GM18870 (cell line): ENCODE measurements at regions not wholly inside any gene's neighbourhood (a gene's known extent, or its start where the extent isn't known, plus 50 kb on each side); places are given as distances from the start of the nearest gene placed in this dataset.
"Not testable (repeated sequence)": the region's sequence is repeated elsewhere in the genome, so short reads cannot be mapped to it uniquely, and the experiment has no call there.

Experiments used
- ATAC-seq: cut with Tn5 transposase; IDR thresholded peaks from one replicate; pipeline ENCODE4 v1.9.1; 2021; ENCODE audit warnings: moderate library complexity; ENCODE audit not compliant: unreplicated experiment

- no peak for ATAC-seq
Observed at GRCh38 chr22:49677495-49677889, 150.2 kb downstream of the BRD1 start.

DNA sequence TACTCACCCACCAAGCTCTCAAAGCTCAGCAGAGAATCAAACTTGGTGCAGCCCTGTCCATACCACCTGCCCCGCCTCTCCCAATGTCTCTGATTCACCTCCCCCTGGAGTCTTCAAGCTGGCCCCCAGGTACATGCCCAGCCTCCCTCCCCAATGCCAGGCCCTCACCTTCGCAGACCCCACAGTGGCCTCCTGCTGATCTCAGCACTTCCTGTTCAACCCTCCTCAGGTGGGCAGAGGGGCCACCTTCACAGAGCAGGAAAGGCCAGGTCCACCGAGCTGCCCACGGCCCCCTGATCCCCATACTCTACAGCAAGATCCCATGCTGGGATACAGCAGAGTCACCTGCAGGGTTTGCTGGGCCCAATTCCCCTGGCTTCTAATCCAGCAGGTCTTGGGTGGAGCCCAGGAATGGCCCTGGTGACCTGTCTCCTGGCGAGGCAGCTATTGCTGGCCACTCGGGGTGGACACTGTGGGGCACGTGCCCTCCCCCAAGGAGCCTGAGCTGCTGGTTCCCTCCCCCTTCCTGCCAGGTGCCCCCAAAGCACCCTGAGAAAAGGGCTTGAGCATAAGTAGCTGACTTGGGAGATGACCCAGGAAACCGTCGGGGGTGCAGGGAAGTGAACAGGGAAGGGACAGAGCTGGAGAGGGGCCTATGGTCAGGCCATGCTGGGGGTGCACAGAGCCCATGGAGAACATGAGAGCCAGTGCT lies 150.7 kb downstream of the BRD1 start:
- no peak for ATAC-seq

DNA sequence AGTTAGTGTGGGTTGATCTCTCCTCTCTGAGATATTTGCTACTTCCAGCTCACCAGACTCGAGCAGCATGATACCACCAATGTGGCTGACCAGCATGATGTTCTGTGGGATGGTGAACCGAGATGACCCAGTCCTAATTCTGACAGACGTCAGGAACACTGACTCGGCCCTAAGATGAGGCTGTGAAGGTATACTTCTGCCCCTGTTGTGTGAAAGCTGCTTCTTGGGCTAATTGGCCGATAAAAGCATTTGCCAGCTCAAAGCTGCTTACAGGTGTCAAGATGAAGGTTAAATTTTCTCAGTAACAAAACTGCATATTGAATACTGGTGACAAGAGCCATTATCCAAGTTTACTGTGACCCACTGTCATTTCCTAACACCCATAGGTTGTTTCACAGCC lies 151.4 kb downstream of the BRD1 start:
- ATAC-seq: no peak

DNA sequence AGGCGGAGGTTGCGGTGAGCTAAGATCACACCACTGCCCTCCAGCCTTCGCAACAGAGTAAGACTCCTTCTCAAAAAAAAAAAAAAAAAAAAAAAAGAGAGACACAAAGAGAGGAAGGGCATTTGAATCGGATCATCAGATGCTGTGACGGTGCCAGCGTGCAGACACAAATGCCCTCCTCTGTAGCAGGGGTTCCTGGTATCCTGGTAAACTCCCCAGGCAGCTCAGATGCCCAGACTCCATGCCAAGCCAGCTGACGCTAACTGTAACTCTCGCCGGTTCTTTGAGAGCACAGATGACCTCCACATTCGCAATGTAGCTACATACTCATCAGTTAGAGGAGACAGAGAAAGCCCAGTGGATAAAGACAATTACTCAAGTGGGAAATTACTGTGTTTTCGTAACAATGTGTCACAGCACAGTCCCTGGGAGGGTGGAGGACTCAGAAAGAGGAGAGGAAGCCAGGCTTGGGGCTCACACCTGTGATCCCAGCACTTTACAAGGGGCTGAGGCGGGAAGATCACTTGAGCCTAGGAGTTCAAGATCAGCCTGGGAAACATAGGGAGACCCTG lies 153.1 kb downstream of the BRD1 start:
- no peak for ATAC-seq

DNA sequence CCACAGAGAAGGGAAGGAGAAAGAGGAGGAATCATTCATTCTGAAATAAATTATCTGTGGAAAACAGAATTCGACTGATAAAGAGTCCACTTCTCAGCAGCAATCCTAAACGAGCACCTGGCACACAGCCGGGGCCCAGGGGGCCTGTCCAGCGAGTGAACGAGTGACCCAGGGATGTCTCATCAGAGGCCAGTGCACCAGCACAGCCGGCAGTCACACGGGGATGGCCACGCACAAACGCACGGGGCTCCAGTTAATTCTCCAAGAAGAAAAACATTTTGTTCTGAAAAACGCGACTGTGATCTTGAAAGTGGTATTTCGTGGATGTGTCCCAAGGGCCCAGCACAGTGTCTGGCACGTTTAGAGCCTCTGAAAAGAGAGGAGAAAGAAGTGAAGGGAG lies 154.6 kb downstream of the BRD1 start:
- no peak for ATAC-seq

DNA sequence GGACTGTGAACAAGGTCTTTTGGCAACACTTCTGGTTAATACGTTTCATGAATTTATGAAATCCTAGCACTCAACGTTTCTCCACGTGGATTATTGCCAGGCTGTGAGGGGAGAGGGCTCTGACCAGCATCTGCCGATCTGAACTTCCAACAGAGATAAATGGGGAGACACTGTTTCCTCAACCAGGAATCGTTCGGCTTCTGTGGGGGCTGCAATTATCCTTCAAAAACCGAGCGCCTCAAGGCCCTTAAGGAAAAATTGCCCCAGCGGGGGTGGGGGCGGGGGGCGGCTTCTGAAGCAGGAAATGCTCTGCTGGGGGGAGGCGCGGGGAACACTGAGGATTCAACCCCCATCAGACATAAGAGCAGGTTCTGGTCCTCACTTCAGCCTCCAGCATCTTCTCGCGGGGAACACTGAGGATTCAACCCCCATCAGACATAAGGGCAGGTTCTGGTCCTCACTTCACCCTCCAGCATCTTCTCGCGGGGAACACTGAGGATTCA lies 155.6 kb downstream of the BRD1 start:
- ATAC-seq: no peak

DNA sequence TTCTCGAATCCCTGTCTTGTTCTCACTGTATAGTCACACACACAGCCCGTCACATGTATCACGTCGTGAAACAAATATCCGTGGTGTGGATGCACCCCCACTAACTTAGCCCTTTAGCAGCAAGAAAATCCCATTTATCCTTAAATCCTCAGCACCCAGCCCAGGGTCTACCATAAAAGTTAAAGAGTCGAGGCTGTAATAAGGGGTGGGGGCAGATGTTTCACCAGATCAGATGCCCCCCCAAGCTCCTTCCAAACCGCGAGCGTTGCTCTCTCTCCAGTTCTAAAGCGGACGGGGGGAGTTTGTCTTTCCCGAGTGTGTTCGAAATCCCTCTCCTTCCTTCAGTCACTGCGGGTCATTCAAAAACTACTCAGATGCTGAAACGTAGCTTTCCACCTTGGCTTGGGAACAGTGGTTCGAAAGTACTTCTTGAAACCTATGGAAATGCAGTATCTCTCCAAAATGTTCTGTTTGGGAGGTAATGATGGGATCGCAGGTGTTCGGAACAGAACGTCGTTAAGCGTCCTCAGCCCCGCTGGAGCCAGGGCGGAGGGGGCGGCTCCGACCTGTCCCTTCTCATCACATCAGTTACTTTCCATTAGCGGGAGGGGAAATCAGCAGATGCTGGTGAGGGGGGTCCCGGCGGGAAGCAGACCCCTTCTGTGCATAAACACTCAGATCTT lies 156.2 kb downstream of the BRD1 start:
- ATAC-seq: no peak

DNA sequence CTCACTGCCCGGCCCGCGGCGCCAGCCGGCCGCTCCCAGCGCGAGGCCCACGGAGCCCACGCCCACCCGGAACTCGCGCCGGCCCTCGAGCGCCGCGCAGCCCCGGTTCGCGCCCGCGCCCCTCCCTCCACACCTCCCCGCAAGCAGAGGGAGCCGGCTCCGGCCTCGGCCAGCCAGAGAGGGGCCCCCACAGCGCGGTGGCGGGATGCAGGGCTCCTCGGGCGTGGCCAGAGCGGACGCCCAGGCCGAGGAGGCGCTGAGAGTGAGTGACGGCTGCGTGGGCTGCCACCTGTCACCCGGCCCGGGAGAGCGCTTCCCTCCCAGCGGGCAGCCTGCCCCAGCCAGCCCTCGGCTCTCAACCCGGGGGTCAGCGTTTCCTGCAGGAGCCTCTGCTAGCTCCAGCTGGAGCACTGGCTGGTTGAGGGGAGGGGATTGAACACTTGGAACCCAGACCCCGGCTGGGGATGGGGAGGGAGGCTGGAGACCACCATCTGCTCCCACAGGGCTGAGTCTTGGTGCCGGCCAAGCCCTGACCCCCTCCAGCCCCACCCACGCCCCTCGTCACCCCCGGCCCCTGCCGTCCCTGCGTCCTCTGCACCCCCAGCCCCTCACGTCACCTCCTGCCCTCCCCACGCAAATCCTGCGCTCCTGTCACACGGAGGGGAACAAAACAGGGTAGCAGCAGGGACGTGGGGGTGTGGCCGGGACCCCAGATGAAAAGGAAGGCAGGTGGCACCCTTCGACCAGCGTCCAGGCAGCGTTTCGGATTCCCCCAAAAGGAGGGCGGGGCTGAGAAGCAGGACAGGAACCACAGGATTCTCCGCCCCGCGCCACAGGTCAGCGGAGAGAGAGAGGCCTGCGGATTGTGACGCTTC lies 157.0 kb downstream of the BRD1 start:
- ATAC-seq: no peak

DNA sequence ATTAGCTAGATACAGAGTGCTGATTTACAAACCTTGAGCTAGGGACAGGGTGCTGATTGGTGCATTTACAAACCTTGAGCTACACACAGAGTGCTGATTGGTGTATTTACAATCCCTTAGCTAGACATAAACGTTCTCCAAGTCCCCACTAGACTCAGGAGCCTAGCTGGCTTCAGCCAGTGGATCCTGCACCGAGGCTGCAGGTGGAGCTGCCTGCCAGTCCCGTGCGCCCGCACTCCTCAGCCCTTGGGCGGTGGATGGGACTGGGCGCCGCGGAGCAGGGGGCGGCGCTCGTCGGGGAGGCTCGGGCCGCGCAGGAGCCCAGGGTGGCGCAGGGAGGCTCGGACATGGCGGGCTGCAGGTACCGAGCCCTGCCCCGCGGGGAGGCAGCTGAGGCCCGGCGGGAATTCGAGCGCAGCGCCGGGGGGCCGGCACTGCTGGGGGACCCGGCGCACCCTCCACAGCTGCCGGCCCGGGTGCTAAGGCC lies 157.7 kb downstream of the BRD1 start:
- not testable (repeated sequence) for ATAC-seq

DNA sequence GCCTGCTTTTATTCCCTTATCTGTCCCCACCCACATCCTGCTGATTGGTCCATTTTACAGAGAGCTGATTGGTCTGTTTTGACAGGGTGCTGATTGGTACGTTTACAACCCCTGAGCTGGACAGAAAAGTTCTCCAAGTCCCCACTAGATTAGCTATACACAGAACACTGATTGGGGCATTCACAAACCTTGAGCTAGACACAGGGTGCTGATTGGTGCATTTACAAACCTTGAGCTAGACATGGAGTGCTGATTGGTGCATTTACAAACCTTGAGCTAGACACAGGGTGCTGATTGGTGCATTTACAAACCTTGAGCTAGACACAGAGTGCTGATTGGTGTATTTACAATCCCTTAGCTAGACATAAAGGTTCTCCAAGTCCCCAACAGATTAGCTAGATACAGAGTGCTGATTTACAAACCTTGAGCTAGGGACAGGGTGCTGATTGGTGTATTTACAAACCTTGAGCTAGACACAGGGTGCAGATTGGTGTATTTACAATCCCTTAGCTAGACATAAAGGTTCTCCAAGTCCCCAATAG lies 158.2 kb downstream of the BRD1 start:
- not testable (repeated sequence) for ATAC-seq

GRCh38 chr22:49668402-49668801 lies 159.3 kb downstream of the BRD1 start:
- no peak for ATAC-seq

- no peak for ATAC-seq
Observed at GRCh38 chr22:49667236-49667635, 160.4 kb downstream of the BRD1 start.

DNA sequence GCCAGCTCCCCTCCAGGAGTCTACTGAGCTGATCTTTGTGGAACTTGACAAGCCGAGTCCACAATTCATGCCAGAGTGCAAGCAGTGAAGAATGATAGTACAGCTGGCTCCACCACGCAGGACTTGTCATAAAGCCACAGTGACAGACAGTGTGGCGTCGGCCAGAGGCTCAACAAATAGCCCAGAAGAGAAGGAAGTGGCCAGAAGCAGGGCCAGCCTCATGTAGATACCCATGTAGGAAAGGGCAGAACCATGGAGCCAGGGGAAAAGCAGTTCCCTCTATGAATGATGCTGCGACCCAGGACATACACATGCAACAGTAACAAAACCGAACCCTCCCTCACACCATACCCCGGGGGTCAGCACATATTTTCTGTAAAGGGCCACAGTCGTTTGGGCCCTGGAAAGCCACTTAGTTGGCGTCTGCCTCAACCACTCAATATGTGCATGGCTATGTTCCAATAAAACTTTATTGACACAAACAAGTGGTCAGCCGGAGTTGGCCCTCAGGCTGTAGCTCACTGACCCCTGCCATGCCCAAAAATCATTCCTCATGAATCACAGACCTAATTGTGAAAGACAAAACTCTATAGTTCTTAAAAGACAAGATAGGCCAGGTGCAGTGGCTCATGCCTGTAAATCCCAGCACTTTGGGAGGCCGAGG lies 161.4 kb downstream of the BRD1 start:
- no peak for ATAC-seq

DNA sequence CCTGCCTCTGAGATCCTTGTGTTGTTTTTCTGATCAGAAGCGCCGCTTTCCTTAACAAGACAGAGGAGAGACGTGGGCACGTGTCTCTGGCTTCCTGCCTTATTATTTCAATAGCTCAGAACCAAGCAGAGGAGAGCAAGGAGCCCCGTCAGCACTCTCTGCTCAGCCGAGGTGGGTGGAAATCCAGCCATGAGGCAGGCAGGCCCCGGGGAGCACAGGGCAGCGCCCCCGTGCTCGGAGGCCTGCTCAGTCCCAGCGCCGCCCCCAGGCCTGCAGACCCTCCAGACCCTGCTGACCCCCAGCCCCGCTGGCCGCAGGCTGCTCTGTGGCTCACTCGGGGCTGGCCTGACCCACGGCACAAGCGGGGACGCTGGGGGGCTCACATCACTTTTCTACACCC lies 162.8 kb downstream of the BRD1 start:
- ATAC-seq: no peak

DNA sequence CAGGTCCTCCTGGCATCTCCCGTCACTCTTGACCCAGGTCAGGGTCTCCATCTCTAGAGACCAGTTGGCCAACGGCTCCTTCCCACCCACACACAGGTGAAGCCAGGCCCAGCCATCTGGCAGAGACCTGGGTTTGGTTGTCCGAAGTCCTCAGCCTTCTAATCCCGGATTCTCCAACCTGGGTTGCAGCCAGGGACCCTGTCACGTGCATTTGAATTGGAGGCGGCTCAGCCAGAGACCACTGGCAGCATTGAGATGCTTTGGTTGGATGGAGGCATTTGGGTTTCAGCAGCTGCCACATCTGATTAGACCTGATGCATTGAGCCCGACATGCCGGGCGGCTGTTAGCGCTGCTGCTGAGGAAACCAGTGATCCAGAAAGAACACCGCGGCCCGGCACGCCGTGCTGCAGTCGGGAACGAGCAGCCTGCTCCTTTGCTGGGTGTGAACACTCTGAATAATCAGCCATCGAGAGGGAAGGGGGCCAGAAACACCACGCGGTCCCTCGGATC lies 163.2 kb downstream of the BRD1 start:
- ATAC-seq: no peak

DNA sequence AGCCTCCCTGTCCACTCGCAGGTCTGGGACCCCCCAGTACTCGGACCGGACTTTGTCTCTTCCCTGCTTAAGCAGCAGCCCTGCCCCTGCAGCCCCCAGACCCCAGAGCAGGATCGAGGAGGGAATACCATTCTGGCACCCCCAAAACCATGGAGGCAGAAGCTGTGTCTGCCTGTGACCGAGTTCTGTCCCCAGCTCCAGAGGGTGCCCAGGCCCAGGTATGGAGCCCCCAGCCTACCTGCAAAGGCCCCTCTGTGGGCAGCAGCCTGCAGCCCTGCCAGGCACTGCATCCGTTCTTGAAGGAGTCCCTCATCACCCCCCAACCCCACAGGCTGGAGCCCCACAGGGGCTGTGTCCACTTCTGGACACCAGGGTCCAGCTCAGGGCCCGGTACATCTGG lies 163.8 kb downstream of the BRD1 start:
- ATAC-seq: no peak

GRCh38 chr22:49663311-49663711 lies 164.4 kb downstream of the BRD1 start:
- no peak for ATAC-seq

GRCh38 chr22:49662681-49663080 lies 165.0 kb downstream of the BRD1 start:
- ATAC-seq: no peak

- ATAC-seq: no peak
Observed at GRCh38 chr22:49660794-49661781, 166.6 kb downstream of the BRD1 start.
